Psoas muscle (tissue), 7 donors: ENCODE measurements at regions not wholly inside any gene's neighbourhood (a gene's known extent, or its start where the extent isn't known, plus 50 kb on each side); places are given as distances from the start of the nearest gene placed in this dataset.
A peak's percentile ranks its signal among the peaks of the same experiment; 100 is the strongest.

ENCODE experiments used
- ATAC-seq, 4 donors: fragments of 200-7000 bp; cut with Tn5 transposase; one replicate each; pipeline ENCODE4 v1.9.1; 2020; ENCODE audit warnings: moderate library complexity in 3 of 4, mild to moderate bottlenecking in 2 of 4
- DNase-seq, 2 donors: peaks; one replicate each; pipeline ENCODE4 v3.0.0-alpha.2; 2020
- H3K27ac ChIP-seq: fragments of 200-600 bp; one replicate; pipeline ENCODE4 v1.8.0; 2022
- H3K27me3 ChIP-seq, 3 donors: fragments of 200-600 bp in 1 of 3; one replicate each; pipeline versions ENCODE4 v1.6.1 to v1.8.0; 2013 to 2022; ENCODE audit warnings: low read length in 2 of 3, mild to moderate bottlenecking in 2 of 3, moderate library complexity in 1 of 3; ENCODE audit not compliant: insufficient read depth in 3 of 3
- H3K36me3 ChIP-seq, 2 donors: fragments of 200-600 bp in 1 of 2; one replicate each; pipeline versions ENCODE4 v1.6.1 to v1.8.0; 2013 to 2022; ENCODE audit warnings: low read depth in 1 of 2, mild to moderate bottlenecking in 1 of 2, moderate library complexity in 1 of 2; ENCODE audit not compliant: insufficient read depth in 1 of 2
- H3K4me1 ChIP-seq: fragments of 200-600 bp; one replicate; pipeline ENCODE4 v1.8.0; 2022
- H3K4me3 ChIP-seq: fragments of 200-600 bp; one replicate; pipeline ENCODE4 v1.8.0; 2022; ENCODE audit warnings: mild to moderate bottlenecking
- H3K9me3 ChIP-seq: fragments of 200-600 bp; one replicate; pipeline ENCODE4 v1.8.0; 2022
- WGBS, 3 donors: extraction: QIAGEN DNeasy Blood & Tissue Kit; methylation state at CpG; one replicate each; pipeline versions ENCODE4 v1.1.6 to v1.1.7; 2013; 5-methylcytosine and 5-hydroxymethylcytosine counted together
- intact Hi-C, 2 donors: fragments of 100-400 bp; cut with DNase I; formaldehyde crosslinking; loops; one replicate each; pipeline versions ENCODE4 v1.11.0 to v1.14.2; 2022
- TF ChIP-seq, protein P1 (sequence below): fragments of 200-600 bp; IDR thresholded peaks from one replicate; pipeline ENCODE4 v1.8.0; 2022; ENCODE audit warnings: antibody characterized with exemption
- donor health status: healthy with polysubstance abuse.
- donor health status: DM: no; HTN: no; CAD: no; lungs with moderate emphysema.
- donor health status: Bipolar disorder and iron deficiency.
- donor health status: healthy.
- donor health status: DM: yes; HTN: yes; CAD: no.
- donor health status: DM: no; HTN: no; CAD: no.
- donor health status: DM: yes; HTN: yes; CAD: no.

DNA sequence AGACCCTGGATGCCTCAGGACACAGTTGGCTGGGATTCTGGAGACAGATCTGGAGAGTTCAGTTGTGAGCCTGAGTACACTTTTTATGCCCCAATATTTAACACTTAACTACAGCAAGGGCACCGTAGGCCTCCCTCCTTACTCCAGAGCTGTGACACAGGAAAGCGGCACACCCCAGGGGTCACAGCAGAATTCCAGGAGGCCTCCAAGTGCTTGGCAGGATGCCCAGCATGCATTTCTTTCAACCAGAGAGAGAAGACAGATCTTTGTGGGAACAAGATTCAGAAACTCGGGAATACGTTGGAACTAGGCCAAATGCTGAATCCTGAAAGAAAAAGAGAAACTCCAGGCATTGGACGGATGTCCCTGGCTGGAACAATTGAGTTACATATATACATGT is 199.2 kb upstream of the NT5C1B start:
- TF ChIP-seq, protein P1, sequence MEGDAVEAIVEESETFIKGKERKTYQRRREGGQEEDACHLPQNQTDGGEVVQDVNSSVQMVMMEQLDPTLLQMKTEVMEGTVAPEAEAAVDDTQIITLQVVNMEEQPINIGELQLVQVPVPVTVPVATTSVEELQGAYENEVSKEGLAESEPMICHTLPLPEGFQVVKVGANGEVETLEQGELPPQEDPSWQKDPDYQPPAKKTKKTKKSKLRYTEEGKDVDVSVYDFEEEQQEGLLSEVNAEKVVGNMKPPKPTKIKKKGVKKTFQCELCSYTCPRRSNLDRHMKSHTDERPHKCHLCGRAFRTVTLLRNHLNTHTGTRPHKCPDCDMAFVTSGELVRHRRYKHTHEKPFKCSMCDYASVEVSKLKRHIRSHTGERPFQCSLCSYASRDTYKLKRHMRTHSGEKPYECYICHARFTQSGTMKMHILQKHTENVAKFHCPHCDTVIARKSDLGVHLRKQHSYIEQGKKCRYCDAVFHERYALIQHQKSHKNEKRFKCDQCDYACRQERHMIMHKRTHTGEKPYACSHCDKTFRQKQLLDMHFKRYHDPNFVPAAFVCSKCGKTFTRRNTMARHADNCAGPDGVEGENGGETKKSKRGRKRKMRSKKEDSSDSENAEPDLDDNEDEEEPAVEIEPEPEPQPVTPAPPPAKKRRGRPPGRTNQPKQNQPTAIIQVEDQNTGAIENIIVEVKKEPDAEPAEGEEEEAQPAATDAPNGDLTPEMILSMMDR, result no peak
- H3K27ac ChIP-seq, result no peak overlapping the region
- no peaks in the 10 kb centered on the region for H3K36me3 ChIP-seq
- H3K4me1 ChIP-seq, result peaks cover 15% of the 10 kb centered on the region
- DNase-seq (peak; percentile 14 to 42), ATAC-seq (no peak)
- WGBS, 3 donors, result 54 to 67% (median 65%) methylated on average over 5 of the region's 5 CpGs
- no peak overlapping the region for H3K4me3 ChIP-seq
- no peaks in the 10 kb centered on the region for H3K27me3 ChIP-seq
- intact Hi-C loops, result no loop called here
- H3K9me3 ChIP-seq, result no peaks in the 10 kb centered on the region

GRCh38 chr2:18787726-18788125 is 198.4 kb upstream of the NT5C1B start:
- peaks cover 11% of the 10 kb centered on the region for H3K4me1 ChIP-seq
- TF ChIP-seq, protein P1, result no peak
- H3K9me3 ChIP-seq, result no peaks in the 10 kb centered on the region
- no peaks in the 10 kb centered on the region for H3K27me3 ChIP-seq
- DNase-seq, result no peak
- H3K36me3 ChIP-seq, result no peaks in the 10 kb centered on the region
- no peak overlapping the region for H3K27ac ChIP-seq
- WGBS, 3 donors, result 65 to 84% (median 83%) methylated on average over 2 of the region's 2 CpGs
- no peak for ATAC-seq
- intact Hi-C loops, result no loop called here
- H3K4me3 ChIP-seq, result no peak overlapping the region

DNA sequence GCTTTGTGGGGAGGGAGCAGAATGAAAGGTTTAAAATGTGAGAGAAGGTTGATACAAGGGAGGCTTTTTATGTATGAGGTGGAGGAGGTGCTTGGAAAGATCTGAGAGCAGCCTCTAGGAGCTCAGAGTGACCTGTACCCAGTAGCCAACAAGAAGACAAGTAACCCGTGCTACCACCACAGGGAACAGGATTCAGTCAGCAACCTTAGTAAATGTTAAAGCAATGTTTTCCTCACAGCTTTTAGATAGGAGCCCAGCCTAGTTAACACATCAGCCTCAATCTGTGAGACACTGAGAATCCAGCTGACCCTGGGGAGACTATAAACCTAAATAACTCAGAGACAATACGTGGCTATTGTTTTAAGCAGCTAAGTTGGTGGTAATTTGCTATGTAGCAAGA is 194.9 kb upstream of the NT5C1B start:
- Histone ChIP-seq H3K4me3 (no peak overlapping the region), H3K27me3 (no peaks in the 10 kb centered on the region), H3K27ac (no peak overlapping the region), H3K36me3 (no peaks in the 10 kb centered on the region), H3K9me3 (no peaks in the 10 kb centered on the region), H3K4me1 (no peaks in the 10 kb centered on the region)
- DNase-seq (no peak), ATAC-seq (no peak)
- intact Hi-C loops, result no loop called here
- TF ChIP-seq, protein P1, result no peak
- WGBS, 3 donors, result 81 to 88% (median 86%) methylated on average over 2 of the region's 2 CpGs

- Histone ChIP-seq H3K27me3 (no peaks in the 10 kb centered on the region), H3K4me3 (no peak overlapping the region), H3K27ac (no peak overlapping the region), H3K9me3 (no peaks in the 10 kb centered on the region), H3K4me1 (no peaks in the 10 kb centered on the region), H3K36me3 (no peaks in the 10 kb centered on the region)
- intact Hi-C loops, result no loop called here
- 85 to 92% (median 91%) methylated on average over 1 of the region's 1 CpG for WGBS, 3 donors
- TF ChIP-seq, protein P1, result no peak
- no peak for ATAC-seq
- DNase-seq, result no peak
Observed at GRCh38 chr2:18781541-18782280, 192.3 kb upstream of the NT5C1B start.
